Hippocampal formation (tissue), 2 donors: ENCODE measurements at regions not wholly inside any gene's neighbourhood (a gene's known extent, or its start where the extent isn't known, plus 50 kb on each side); places are given as distances from the start of the nearest gene placed in this dataset.
"Not testable (repeated sequence)": the region's sequence is repeated elsewhere in the genome, so short reads cannot be mapped to it uniquely, and the experiment has no call there.

ENCODE experiments used
- DNase-seq, 2 donors: peaks; one replicate each; lab custom pipeline; 2025; lab: John Stamatoyannopoulos, UW

DNA sequence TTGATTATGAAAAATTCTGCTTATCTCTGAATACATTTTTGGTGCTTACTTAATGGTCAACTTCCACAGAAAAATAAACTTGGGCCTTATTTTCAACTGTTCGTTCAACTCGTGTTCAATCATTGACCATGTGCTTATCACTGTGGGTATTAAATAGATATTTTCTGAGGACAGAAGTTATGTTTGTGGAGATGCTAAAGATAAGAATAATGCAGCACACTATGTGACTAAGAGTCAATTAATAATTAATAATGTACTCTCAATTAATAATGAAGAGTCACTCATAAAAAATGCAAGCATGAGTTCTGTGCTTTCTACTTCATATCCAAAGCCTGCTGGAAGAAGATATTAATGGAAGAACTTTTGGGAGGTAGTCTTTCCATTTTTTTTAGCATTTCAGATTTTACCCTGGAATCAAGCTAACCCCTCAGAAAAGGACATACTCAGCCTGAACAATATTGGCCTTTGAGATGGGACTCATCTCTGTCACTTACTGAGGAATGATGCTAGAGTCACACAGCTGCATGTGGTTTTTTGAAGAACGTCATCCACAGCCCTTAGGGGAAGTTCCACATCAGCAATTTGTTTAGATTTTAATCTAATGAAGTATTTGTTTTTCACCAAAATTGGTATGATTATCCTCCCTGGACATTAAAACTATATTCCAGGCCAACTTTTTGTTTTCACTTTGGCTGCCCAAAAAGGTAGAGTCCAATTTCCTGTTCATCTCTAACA lies 191.9 kb upstream of the CRIM1 start:
- no peak for DNase-seq

DNA sequence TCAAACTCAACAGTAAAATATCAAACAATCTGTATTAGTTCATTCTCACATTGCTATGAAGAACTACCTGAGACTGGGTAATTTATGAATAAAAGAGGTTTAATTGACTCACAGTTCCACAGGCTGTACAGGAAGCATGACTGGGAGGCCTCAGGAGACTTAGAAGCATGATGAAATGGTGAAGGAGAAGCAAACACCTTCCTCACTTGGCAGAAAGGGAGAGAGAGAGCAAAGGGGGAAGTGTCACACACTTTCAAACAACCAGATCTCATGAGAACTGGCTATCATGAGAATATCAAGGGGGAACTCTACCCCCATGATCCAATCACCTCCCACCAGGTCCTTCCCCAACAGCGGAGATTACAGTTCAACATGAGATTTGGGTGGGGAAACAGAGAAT lies 198.5 kb upstream of the CRIM1 start:
- not testable (repeated sequence) for DNase-seq

DNA sequence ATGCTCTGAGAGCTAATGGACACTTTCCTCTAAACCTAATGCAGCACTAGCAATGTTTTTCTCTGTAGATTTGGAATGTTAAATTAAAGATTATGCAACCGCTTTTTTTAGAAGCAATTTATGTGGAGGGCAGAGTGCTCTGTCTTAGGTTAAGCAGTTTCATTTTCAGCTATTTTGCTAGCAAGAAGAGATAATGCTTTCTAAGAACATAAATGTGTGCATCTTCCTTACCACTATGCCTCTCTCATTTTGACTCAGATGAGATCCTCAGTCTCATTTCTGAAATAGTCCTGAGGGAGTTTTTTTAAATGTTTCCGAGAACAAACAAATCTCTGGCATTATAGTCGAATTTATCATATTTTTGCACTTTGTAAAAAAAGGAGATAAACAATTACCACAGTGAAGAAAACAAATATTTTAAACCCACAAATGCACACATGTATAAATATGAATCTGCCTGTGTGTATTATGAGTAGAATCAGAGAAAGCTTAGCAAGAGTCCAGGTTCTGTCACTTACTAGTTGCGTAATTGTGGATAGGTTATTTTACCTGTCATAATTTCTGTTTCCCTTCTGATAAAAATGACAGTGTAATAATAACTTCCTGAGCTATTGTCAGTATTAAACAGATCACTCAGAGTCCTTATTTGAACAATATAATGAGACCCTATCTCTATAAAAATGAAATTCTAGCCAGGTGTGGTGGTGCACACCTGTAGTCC lies 207.7 kb upstream of the CRIM1 start:
- no peak for DNase-seq

DNA sequence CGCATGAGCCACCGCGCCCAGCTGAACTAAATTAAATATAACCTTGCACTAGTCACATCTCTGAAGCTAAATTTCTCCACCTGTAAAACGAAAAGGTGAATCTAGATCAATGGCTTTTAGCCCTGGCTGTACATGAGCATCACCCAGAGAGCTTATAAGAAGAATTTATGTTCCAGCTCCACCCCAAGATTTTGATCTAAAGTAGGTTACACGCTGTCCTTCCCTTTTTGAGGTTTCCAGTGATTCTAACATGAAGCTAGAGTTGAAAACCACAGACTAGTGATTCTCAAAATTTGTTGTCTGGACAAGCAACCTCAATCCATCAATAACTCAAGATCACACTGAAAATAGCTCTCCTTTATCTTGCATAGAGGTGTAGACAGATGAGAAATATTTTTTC lies 208.8 kb upstream of the CRIM1 start:
- DNase-seq: no peak

DNA sequence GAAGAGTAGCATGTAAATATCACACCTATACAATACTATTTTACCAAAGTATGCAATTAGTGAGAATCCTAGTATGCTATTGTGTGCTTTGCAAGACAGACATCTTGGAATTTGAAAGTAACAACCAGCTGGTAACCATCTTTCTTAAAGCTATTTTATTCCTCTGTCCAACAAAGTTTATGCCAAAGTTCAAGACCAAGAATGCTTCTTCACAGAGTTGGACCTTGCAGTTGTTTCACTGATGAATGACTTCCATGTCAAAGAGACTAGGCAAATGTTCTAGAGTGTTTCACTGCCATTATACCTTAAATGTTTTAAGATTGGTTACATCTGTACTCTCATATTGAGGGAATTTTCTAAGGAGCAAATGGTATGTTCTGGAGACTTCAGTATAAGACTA lies 215.2 kb upstream of the CRIM1 start:
- no peak for DNase-seq

DNA sequence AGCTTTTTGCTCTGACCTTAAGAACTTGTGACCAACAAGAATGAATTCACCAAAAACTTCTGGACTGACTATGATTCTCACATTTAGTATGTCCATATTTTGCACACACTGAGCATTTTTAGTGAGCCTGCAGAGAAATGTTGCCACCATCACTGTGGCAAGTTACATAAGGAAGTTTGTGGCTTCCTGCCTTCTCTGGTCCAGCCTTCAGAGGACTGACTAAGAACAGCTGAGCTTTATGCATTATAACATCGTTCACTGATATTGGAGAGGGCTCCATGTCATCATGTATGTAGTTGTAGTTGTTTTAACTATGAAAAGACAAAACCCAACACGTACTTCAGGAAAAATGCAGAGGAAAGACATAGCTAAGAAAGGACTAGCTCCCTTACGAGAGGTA lies 218.0 kb upstream of the CRIM1 start:
- DNase-seq: no peak

DNA sequence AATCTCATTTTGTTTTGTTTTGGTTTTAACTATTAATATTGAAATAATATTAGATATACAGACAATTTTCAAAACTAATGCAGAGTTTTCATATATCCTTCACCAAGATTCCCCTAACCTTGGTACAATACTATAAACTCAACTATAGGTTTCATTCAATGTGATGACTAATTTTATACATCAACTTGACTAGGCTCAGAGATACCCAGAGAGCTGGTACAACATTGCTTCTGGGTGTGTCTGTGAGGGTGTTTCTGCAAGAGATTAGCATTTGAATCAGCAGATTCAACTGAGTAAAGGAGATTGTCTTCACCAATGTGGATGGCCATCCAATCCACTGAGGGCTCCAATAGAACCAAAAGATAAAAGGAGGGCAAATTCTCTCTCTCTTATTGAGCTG lies 221.3 kb upstream of the CRIM1 start:
- DNase-seq: no peak

DNA sequence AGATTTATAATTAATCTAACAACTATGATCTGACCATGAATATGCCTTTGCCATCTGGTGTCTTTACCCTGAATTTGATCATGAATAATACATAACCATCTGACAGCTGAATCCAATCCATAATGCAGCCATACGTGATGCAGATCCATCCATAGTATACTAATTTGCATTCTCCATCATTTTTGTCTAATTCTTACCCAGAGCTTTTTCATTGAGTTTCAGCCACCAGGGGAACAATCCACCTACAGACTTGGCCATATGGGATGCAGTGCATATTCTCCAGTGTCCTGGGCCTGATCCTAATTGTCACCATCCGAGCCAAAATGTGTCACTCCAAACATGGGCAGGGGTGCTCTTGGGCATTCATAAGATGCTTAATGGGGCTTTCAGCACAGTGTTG lies 227.2 kb upstream of the CRIM1 start:
- no peak for DNase-seq

DNA sequence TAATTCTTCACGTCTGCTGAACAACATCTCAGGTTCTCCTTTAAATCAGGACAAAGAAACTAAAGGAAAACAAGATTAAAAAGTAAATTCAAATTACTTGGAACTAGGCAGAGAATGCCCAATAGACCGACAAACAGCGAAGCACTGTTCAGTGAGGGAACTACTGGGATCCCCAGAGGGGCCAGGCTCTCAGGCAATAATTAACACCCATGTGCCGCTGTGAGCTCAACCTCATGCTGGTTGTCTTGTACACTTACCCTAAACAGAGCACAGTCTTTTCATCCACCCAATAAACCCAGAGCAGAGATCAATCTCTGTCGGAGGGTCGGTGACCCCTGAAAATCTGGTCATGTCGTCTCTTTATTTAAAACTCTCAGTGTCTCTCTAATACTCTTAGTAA lies 229.9 kb upstream of the CRIM1 start:
- DNase-seq: no peak

DNA sequence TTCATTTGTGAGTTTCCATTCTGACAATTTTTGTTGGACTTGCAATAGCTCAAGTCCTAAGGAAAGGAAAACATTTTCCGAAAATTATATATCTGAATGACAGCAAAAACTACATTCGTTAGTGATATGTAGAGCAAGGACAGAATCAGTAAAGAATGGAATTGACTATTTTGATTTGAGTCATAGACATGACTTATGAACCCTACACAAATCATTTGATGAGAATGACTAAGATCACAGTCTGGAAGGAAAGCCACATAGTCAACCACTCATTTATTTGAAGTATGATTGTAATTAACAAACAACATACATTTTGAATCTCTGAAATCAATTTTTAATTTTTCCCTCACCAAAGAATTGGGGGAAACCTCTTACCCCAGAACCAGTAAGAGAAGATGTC lies 231.6 kb upstream of the CRIM1 start:
- DNase-seq: no peak

DNA sequence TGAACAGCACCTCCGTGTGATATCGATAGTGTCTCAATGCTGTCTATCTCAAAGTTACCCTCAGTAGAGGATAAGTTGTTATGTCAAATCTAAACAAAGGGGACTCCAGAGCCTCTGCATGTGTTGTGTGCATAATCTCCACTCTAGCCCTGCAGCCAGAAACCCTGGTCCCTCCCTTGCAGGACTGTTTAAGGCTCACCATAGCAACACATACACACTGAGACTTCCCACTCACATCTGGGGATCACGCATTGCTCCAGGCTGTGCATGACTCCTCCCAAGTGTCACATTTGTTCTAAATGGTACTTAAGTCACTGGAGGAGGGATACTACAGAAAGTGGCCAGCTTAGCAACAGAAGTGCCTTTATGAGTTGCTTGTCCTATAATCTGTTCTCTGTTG lies 258.6 kb upstream of the CRIM1 start:
- no peak for DNase-seq

DNA sequence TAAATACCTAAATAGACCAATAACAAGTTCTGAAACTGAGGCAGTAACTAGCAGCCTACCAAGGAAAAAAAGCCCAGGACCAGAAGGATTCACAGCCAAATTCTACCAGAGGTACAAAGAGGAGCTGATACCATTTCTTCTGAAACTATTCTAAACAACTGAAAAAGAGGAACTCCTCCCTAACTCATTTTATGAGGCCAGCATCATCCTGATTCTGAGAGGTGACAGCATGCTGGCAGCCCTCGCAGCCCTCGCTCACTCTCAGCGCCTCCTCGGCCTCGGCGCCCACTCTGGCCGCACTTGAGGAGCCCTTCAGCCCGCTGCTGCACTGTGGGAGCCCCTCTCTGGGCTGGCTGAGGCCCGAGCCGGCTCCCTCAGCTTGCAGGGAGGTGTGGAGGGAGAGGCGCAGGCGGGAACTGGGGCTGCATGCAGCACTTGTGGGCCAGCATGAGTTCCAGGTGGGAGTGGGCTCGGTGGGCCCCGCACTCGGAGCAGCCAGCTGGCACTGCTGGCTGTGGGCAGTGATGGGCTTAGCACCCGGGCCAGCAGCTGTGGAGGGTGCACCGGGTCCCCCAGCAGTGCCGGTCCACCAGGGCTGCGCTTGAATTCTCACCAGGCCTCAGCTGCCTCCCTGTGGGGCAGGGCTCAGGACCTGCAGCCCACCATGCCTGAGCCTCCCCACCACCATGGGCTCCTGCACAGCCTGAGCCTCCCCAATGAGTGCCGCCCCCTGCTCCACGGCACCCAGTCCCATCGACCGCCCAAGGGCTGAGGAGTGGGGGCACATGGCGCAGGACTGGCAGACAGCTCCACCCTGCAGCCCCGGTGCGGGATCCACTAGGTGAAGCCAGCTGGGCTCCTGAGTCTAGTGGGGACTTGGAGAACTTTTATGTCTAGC lies 263.5 kb upstream of the CRIM1 start:
- DNase-seq: not testable (repeated sequence)

DNA sequence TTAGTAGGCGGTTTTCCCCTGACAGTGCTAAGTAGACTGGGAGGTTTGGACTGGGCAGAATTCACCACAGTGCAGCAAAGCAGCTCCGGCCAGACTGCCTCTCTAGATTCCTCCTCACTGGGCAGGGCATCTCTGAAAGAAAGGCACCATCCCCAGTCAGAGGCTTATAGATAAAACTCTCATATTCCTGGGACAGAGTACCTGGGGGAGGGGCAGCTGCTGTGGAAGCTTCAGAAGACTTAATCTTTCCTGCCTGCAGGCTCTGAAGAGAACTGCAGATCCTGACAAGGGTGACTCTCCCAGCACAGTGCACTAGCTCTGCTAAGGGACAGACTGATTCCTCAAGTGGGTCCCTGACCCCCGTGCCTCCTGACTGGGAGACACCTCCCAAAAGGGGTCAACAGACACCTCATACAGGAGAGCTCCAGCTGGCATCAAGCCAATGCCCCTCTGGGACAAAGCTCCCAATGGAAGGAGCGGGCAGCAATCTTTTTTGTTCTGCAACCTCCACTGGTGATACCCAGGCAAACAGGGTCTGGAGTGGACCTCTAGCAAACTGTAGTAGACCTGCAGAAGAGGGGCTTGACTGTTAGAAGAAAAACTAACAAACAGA lies 266.8 kb upstream of the CRIM1 start:
- DNase-seq: no peak

DNA sequence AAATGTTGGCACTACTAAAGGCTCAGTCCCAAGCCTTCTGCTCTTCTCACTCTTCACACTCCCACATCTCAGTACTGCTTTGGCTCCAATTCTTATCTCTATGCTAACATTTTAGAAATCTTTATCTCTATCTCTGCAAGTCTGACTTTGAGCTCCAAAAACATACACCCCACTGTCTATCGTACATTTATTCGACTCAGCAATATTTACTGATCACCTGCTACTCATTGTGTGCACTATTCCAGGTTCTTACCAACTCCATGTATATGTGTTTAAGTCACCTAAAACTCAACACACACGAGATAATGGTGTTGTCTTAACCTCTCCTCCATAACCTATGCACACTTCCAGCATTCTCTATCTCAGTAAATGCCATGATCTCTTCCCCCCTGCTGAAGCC lies 268.2 kb upstream of the CRIM1 start:
- no peak for DNase-seq

DNA sequence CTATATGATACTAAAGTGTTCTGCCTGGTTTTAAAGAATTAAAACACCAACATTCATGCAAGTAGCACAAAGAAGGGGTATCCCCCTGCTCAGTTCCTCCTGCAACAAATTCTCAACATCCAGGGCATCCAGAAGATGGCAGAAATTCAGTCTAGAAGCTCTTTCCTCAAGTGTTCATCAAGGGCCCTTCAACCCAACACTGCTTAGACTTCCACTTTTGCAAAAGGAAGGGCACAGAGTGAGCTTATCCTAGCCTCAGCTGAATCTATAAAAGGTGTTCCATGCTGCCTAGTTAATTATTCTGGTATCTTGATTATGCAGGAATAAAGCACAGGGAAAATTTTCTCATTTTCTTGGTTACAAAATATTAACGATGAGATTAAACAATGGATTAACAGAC lies 275.8 kb upstream of the CRIM1 start:
- no peak for DNase-seq

DNA sequence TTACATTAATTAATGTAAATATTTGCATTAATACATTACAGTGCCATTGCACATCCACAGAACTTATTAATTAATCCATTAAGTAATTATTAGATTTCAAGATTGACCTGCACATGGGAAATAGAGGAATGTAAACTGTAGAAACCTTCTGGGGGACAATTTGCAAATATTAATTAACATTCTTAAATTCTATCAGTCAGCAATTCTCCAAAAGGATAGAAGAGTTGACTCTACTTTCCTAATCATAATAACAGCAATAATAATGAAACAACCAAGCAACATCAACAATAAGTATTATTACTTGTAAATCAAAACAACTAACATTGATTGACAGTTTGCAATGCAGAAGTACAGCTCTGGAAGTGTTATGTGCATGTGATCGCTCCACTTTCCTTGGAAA lies 281.6 kb upstream of the CRIM1 start:
- no peak for DNase-seq

DNA sequence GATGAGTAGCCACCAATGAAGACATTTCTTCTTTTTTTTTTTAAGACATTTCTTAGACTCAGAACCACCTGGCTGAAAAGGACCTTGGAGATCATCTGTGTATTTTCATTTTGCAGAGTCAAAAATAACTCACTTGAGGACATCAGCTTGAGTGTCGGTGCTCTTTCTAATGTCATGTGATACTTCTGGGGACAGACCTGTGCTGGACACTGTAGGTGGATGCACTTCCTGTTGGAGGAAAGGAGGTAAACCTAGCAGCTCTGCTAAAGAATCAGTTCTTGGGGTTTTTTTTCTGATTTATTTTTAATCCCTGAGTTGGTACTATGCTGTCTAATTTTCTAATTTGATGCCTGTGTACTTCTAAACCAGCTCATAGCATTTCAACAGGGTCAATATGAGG lies 283.9 kb upstream of the CRIM1 start:
- no peak for DNase-seq

DNA sequence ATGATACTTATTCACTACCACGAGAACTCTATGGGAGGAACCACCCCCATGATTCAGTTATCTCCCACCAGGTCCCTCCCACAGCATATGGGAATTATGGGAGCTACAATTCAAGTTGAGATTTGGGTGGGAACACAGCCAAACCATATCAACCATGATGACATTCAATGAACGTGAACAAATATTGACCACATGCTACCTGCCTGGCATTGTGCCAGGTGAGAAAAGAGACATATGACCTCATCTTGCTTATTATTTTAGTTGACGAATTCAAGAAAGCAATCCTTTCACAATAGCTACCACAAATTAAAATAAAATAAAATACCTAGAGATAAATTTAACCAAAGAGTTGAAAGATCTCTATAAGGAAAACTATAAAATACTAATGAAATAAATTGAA lies 286.5 kb upstream of the CRIM1 start:
- DNase-seq: no peak

DNA sequence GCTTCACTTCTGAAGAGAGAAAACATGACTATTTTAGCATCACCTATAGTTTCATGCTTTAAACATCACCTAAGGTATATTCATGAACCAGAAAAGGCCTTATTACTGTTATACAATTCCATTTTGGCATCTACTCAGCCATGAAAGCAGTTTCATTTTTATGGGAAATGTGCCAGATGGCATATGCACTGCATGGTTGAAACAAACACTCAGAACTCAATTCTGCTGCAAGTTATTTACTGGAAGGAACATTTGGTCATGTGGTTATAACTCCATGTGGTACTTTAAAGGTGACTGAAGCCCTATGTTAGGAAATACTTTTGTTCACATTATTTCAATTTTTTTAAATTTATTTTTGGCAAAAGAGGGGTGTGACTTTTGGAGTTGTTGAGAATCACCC lies 287.5 kb upstream of the CRIM1 start:
- no peak for DNase-seq

DNA sequence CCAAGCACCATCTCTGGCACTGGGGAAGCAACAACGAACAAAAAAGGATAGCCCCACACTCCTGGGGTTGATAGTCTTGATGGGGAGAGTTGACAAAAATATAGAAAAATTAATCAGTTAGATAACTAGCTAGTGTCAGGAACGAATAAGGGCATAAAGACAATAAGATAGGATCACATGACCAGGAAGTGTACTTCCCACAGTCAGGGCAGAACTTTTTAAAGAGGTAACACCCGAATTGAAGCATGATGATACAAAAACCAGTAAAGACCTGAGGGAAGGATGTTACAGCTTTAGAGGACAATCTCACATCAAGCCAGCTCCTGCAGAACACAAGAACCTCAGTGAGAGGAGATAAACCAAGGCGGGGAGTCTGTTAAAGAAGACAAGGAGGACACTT lies 295.4 kb upstream of the CRIM1 start:
- no peak for DNase-seq

DNA sequence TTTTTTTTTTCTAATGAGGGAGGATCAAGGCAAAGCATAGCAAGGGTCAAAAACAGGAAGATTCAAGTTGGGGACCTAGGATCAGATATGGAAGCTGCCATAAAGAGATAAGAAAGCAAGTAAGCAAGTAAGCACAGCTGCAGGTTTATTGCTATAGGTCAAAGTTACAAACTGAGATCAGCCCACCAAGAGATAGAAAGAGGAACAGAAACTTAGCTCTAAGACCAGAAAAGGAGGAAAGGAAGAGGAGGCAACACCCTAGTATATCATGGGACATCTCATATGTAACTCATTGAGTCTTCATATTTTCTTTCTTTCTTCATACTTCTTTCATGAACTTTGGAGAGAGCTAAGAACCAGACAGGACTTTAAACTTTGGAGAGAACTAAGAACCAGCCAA lies 295.9 kb upstream of the CRIM1 start:
- DNase-seq: no peak

DNA sequence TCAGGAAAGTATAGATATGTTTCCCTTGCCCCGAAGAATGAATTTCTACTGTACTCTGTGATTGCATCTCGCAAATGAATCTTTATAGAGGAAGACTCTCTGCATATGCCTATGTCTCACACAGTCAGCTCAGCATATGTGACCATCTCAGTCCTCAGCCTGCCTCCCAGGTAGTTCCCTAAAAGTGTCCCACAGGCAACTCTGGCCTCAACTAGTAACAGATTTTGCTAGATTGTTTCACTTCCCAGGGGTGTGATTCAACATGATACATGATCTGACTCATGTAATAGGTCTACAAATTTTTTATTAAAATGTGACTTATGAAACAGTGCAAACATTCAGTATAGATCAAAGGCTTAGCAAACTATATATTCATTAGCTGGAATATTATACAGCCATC lies 296.6 kb upstream of the CRIM1 start:
- no peak for DNase-seq
